ENCODE measurements at regions not wholly inside any gene's neighbourhood (a gene's known extent, or its start where the extent isn't known, plus 50 kb on each side); places are given as distances from the start of the nearest gene placed in this dataset.

DNA sequence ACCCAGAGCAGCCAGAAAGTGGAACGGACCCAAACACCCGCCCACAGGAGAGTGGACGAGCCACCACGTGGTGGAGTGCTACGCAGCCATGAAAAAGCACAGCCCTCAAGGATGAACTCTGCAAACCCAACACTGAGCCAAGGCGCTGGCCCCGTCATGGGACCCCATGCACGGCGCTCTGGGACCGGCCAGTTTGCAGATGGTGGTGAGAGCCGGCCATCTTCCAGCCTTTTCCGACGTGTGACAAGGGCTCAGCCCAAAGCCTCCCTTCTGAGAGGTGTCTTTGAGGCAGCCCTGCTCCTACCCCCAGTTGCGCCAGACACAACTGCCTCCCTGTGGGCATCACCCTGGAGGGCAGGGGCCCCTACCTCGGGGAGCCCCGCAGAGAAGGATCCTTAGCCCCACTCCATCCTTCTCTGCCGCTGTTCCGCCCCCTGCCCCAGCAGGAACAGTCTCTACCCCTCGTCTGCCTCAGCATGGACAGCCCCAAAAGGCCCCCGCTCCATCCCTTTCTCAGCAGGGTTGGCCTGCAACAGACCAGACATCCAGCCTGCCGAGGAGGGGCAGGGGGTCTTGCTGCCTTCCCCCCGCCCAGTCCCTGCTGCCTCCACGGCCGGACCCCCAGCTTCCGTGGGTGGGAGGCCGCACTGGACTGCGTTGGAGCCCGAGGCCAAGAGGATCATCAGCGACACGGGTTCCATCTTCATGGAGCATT lies 75.7 kb downstream of the MICALL2 start:
- TF ChIP-seq POLR2AphosphoS5 (IDR thresholded peaks at IDR 0.05; ENCODE audit: low read depth, low read length): no peak
- TF ChIP-seq, protein P1, sequence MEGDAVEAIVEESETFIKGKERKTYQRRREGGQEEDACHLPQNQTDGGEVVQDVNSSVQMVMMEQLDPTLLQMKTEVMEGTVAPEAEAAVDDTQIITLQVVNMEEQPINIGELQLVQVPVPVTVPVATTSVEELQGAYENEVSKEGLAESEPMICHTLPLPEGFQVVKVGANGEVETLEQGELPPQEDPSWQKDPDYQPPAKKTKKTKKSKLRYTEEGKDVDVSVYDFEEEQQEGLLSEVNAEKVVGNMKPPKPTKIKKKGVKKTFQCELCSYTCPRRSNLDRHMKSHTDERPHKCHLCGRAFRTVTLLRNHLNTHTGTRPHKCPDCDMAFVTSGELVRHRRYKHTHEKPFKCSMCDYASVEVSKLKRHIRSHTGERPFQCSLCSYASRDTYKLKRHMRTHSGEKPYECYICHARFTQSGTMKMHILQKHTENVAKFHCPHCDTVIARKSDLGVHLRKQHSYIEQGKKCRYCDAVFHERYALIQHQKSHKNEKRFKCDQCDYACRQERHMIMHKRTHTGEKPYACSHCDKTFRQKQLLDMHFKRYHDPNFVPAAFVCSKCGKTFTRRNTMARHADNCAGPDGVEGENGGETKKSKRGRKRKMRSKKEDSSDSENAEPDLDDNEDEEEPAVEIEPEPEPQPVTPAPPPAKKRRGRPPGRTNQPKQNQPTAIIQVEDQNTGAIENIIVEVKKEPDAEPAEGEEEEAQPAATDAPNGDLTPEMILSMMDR (IDR thresholded peaks at IDR 0.05): no peak
- TF ChIP-seq, protein P2, sequence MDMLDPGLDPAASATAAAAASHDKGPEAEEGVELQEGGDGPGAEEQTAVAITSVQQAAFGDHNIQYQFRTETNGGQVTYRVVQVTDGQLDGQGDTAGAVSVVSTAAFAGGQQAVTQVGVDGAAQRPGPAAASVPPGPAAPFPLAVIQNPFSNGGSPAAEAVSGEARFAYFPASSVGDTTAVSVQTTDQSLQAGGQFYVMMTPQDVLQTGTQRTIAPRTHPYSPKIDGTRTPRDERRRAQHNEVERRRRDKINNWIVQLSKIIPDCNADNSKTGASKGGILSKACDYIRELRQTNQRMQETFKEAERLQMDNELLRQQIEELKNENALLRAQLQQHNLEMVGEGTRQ (IDR thresholded peaks at IDR 0.05; ENCODE audit: borderline replicate concordance, low read depth, low read length): no peak
- TF ChIP-seq FOXM1 (IDR thresholded peaks at IDR 0.05; ENCODE audit: low read depth): no peak
- no peak for TF ChIP-seq TAF1 (IDR thresholded peaks at IDR 0.05; ENCODE audit: borderline replicate concordance, low read depth, low read length)
- TF ChIP-seq RAD21 (IDR thresholded peaks at IDR 0.05; ENCODE audit: low read length): no peak
- TF ChIP-seq CHD2 (IDR thresholded peaks at IDR 0.05; ENCODE audit: low read length, partially characterized antibody): no peak
- TF ChIP-seq SMC3 (IDR thresholded peaks at IDR 0.05; ENCODE audit: low read depth, low read length): no peak
